Right atrium auricular region (tissue), 2 donors: ENCODE measurements at regions not wholly inside any gene's neighbourhood (a gene's known extent, or its start where the extent isn't known, plus 50 kb on each side); places are given as distances from the start of the nearest gene placed in this dataset.

Experiments
- DNase-seq: peaks from one replicate; pipeline ENCODE4 v3.0.0-alpha.2; 2019; ENCODE audit warnings: low spot score
- H3K27ac ChIP-seq, 2 donors: fragments of 200-600 bp; sonication (generic); 1 replicate in 1 of 2; 2 replicates in 1 of 2; pipeline ENCODE4 v1.5.1; 2016 to 2019
- H3K27me3 ChIP-seq, 2 donors: fragments of 200-600 bp; sonication (generic); one replicate each; pipeline versions ENCODE4 v1.5.1 to v1.6.0; 2017 to 2019
- H3K36me3 ChIP-seq: fragments of 200-600 bp; sonication (generic); one replicate; pipeline ENCODE4 v1.5.1; 2016
- H3K4me1 ChIP-seq, 2 donors: fragments of 200-600 bp; sonication (generic); one replicate each; pipeline versions ENCODE4 v1.5.1 to v1.6.0; 2017 to 2019
- H3K4me3 ChIP-seq, 2 donors: fragments of 200-600 bp; sonication (generic); 1 replicate in 1 of 2; 2 replicates in 1 of 2; pipeline ENCODE4 v1.5.1; 2017 to 2019; ENCODE audit warnings: mild to moderate bottlenecking in 1 of 2, moderate library complexity in 1 of 2
- H3K9me3 ChIP-seq, 2 donors: fragments of 200-600 bp; sonication (generic); one replicate each; pipeline ENCODE4 v1.5.1; 2019
- CTCF ChIP-seq, 2 donors: fragments of 200-600 bp; sonication (generic); IDR thresholded peaks; one replicate each; pipeline ENCODE4 v1.5.1; 2019; ENCODE audit warnings: antibody characterized with exemption in 2 of 2

GRCh38 chr14:98714626-98715425 is 557.2 kb downstream of the BCL11B start:
- Histone ChIP-seq H3K4me3 (no peak overlapping the region), H3K36me3 (no peaks in the 10 kb centered on the region), H3K27me3 (no peaks in the 10 kb centered on the region), H3K9me3 (no peaks in the 10 kb centered on the region), H3K27ac (no peak overlapping the region), H3K4me1 (no peaks in the 10 kb centered on the region)
- TF ChIP-seq CTCF (IDR thresholded peaks at IDR 0.05), result no peak
- no peak for DNase-seq

GRCh38 chr14:98716133-98716532 is 555.9 kb downstream of the BCL11B start:
- no peaks in the 10 kb centered on the region for H3K27me3 ChIP-seq
- TF ChIP-seq CTCF (IDR thresholded peaks at IDR 0.05), result no peak
- no peak for DNase-seq
- no peak overlapping the region for H3K27ac ChIP-seq
- H3K9me3 ChIP-seq, result no peaks in the 10 kb centered on the region
- H3K4me1 ChIP-seq, result no peaks in the 10 kb centered on the region
- H3K4me3 ChIP-seq, result no peak overlapping the region
- H3K36me3 ChIP-seq, result no peaks in the 10 kb centered on the region

- no peak for TF ChIP-seq CTCF (IDR thresholded peaks at IDR 0.05)
- DNase-seq, result no peak
- no peaks in the 10 kb centered on the region for H3K4me1 ChIP-seq
- no peaks in the 10 kb centered on the region for H3K27me3 ChIP-seq
- no peaks in the 10 kb centered on the region for H3K9me3 ChIP-seq
- H3K4me3 ChIP-seq, result no peak overlapping the region
- no peak overlapping the region for H3K27ac ChIP-seq
- H3K36me3 ChIP-seq, result no peaks in the 10 kb centered on the region
These were observed 550.9 kb downstream of the BCL11B start for GRCh38 chr14:98721061-98721460.

GRCh38 chr14:98724734-98725133 is 547.3 kb downstream of the BCL11B start:
- H3K36me3 ChIP-seq, result no peaks in the 10 kb centered on the region
- no peak for DNase-seq
- no peak overlapping the region for H3K4me3 ChIP-seq
- no peaks in the 10 kb centered on the region for H3K27me3 ChIP-seq
- H3K27ac ChIP-seq, result no peak overlapping the region
- TF ChIP-seq CTCF (IDR thresholded peaks at IDR 0.05), result no peak
- H3K4me1 ChIP-seq, result no peaks in the 10 kb centered on the region
- no peaks in the 10 kb centered on the region for H3K9me3 ChIP-seq

- no peaks in the 10 kb centered on the region for H3K27me3 ChIP-seq
- no peak for DNase-seq
- no peak overlapping the region for H3K27ac ChIP-seq
- no peaks in the 10 kb centered on the region for H3K9me3 ChIP-seq
- no peak overlapping the region for H3K4me3 ChIP-seq
- H3K36me3 ChIP-seq, result no peaks in the 10 kb centered on the region
- H3K4me1 ChIP-seq, result no peaks in the 10 kb centered on the region
- TF ChIP-seq CTCF (IDR thresholded peaks at IDR 0.05), result no peak
These were observed 546.8 kb downstream of the BCL11B start for GRCh38 chr14:98725191-98725590.

- H3K27me3 ChIP-seq, result no peaks in the 10 kb centered on the region
- no peak for TF ChIP-seq CTCF (IDR thresholded peaks at IDR 0.05)
- H3K27ac ChIP-seq, result no peak overlapping the region
- no peaks in the 10 kb centered on the region for H3K4me1 ChIP-seq
- H3K36me3 ChIP-seq, result no peaks in the 10 kb centered on the region
- no peaks in the 10 kb centered on the region for H3K9me3 ChIP-seq
- DNase-seq, result no peak
- H3K4me3 ChIP-seq, result no peak overlapping the region
These were observed 546.3 kb downstream of the BCL11B start for GRCh38 chr14:98725676-98726075.
